ENCODE measurements at regions not wholly inside any gene's neighbourhood (a gene's known extent, or its start where the extent isn't known, plus 50 kb on each side); places are given as distances from the start of the nearest gene placed in this dataset.

DNA sequence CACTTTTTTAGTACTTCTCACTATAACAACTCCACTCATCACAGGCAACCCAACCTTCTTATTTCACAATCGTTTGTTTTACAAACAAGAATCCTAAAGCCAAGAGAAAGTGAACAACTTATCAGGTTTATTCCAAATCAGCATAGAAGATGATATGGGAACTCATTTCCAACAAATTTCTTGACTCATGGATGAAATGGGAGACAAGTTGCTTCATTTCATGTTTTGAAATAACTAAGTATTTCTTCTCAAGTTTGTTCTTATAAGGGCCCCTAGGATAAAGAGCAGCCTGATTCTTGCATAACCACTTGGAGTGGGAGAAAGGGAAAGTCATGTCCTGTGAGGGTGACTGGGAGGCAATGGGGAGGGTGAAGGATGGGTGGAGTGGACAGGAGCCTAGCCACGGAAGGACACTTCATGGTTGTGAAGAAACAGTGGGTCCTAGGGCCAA is 168.3 kb downstream of the DUSP6 start:
- TF ChIP-seq TAF1 (IDR thresholded peaks at IDR 0.05; ENCODE audit: low read depth) (no peak), TEAD4 (IDR thresholded peaks at IDR 0.05) (no peak), EGR1 (IDR thresholded peaks at IDR 0.05) (no peak), EP300 (IDR thresholded peaks at IDR 0.05; ENCODE audit: borderline replicate concordance) (no peak), ZBTB7A (IDR thresholded peaks at IDR 0.05; ENCODE audit: low read depth) (no peak)
- TF ChIP-seq, protein P1, sequence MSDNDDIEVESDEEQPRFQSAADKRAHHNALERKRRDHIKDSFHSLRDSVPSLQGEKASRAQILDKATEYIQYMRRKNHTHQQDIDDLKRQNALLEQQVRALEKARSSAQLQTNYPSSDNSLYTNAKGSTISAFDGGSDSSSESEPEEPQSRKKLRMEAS (IDR thresholded peaks at IDR 0.05): no peak
- TF ChIP-seq, protein P2, sequence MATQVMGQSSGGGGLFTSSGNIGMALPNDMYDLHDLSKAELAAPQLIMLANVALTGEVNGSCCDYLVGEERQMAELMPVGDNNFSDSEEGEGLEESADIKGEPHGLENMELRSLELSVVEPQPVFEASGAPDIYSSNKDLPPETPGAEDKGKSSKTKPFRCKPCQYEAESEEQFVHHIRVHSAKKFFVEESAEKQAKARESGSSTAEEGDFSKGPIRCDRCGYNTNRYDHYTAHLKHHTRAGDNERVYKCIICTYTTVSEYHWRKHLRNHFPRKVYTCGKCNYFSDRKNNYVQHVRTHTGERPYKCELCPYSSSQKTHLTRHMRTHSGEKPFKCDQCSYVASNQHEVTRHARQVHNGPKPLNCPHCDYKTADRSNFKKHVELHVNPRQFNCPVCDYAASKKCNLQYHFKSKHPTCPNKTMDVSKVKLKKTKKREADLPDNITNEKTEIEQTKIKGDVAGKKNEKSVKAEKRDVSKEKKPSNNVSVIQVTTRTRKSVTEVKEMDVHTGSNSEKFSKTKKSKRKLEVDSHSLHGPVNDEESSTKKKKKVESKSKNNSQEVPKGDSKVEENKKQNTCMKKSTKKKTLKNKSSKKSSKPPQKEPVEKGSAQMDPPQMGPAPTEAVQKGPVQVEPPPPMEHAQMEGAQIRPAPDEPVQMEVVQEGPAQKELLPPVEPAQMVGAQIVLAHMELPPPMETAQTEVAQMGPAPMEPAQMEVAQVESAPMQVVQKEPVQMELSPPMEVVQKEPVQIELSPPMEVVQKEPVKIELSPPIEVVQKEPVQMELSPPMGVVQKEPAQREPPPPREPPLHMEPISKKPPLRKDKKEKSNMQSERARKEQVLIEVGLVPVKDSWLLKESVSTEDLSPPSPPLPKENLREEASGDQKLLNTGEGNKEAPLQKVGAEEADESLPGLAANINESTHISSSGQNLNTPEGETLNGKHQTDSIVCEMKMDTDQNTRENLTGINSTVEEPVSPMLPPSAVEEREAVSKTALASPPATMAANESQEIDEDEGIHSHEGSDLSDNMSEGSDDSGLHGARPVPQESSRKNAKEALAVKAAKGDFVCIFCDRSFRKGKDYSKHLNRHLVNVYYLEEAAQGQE (IDR thresholded peaks at IDR 0.05; ENCODE audit: low read depth): no peak
